ENCODE measurements at regions not wholly inside any gene's neighbourhood (a gene's known extent, or its start where the extent isn't known, plus 50 kb on each side); places are given as distances from the start of the nearest gene placed in this dataset.

DNA sequence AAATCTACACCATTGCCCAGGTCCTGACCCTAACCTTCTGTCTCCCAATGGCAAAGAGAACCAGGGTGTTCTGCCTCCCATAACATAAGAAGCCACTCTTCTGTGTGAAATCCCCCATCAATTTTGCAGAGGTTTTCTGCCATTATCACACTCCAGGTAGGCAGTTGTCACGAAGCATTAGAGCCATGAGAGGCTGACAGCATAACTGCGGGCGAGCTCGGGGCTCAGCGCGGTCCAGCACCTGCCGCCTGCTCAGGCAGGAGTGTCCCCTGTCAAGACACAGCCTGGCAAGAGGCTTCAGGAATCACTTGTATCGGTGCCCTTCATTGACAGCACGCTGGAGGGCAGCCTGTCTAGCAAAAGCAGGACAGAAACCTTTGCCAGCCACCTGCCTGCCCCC, 251.2 kb downstream of the SATB2 start:
- WGBS (ENCODE audit: low lambda C conversion rate) = 25% methylated on average over 6 of the region's 9 CpGs
- CTCF ChIA-PET = no interaction called here

More for the DNA sequence above, 251.2 kb downstream of the SATB2 start:
- Histone ChIP-seq H3K27ac (ENCODE audit: low read depth in 2 of 2, low read length in 1 of 2) (no peak overlapping the region), H4K20me1 (ENCODE audit: insufficient read depth) (no peaks in the 10 kb centered on the region), H3F3A (replicated peaks; ENCODE audit: insufficient read depth) (no peaks in the 10 kb centered on the region), H3K79me2 (ENCODE audit: insufficient read depth) (no peaks in the 10 kb centered on the region), H3K9me3 (no peaks in the 10 kb centered on the region), H3K9me2 (no peaks in the 10 kb centered on the region), H2AFZ (ENCODE audit: low read depth) (no peak overlapping the region), H3K4me1 (ENCODE audit: control insufficient read depth in 1 of 2, insufficient read depth in 2 of 2, low read depth in 1 of 2, low read length in 1 of 2) (no peaks in the 10 kb centered on the region), H3K4me2 (no peak overlapping the region), H3K9ac (no peak overlapping the region), H3K36me3 (replicated peaks in 1 of 2; ENCODE audit: control insufficient read depth in 1 of 2, insufficient read depth in 2 of 2, low read length in 1 of 2) (no peaks in the 10 kb centered on the region), H3K27me3 (ENCODE audit: insufficient read depth) (no peaks in the 10 kb centered on the region), H3K4me3 (ENCODE audit: low read depth in 2 of 2, low read length in 1 of 2) (no peak overlapping the region)
- POLR2A ChIA-PET = no interaction called here
- TF ChIP-seq FOSL2 (IDR thresholded peaks at IDR 0.05; ENCODE audit: borderline replicate concordance, low read depth) (no peak), JUND (IDR thresholded peaks at IDR 0.05) (no peak), SIN3A (IDR thresholded peaks at IDR 0.05; ENCODE audit: borderline replicate concordance, low read depth, low read length) (no peak), TEAD4 (IDR thresholded peaks at IDR 0.05; ENCODE audit: borderline replicate concordance, insufficient read depth) (no peak), EZH2phosphoT487 (IDR thresholded peaks at IDR 0.05; ENCODE audit: borderline replicate concordance, low read depth) (no peak), POLR2AphosphoS5 (IDR thresholded peaks at IDR 0.05; ENCODE audit: low read depth, low read length) (no peak), FOXM1 (IDR thresholded peaks at IDR 0.05; ENCODE audit: low read depth) (no peak), RFX5 (IDR thresholded peaks at IDR 0.05; ENCODE audit: low read length) (no peak), REST (IDR thresholded peaks at IDR 0.05; ENCODE audit: low read depth, low read length) (no peak), ELF1 (IDR thresholded peaks at IDR 0.05) (no peak), NRF1 (IDR thresholded peaks at IDR 0.05; ENCODE audit: low read depth, low read length) (no peak), RCOR1 (IDR thresholded peaks at IDR 0.05; ENCODE audit: low read length) (no peak)
- TF ChIP-seq, protein P1, sequence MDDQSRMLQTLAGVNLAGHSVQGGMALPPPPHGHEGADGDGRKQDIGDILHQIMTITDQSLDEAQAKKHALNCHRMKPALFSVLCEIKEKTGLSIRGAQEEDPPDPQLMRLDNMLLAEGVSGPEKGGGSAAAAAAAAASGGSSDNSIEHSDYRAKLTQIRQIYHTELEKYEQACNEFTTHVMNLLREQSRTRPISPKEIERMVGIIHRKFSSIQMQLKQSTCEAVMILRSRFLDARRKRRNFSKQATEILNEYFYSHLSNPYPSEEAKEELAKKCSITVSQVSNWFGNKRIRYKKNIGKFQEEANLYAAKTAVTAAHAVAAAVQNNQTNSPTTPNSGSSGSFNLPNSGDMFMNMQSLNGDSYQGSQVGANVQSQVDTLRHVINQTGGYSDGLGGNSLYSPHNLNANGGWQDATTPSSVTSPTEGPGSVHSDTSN (IDR thresholded peaks at IDR 0.05) = no peak
- TF ChIP-seq, protein P2, sequence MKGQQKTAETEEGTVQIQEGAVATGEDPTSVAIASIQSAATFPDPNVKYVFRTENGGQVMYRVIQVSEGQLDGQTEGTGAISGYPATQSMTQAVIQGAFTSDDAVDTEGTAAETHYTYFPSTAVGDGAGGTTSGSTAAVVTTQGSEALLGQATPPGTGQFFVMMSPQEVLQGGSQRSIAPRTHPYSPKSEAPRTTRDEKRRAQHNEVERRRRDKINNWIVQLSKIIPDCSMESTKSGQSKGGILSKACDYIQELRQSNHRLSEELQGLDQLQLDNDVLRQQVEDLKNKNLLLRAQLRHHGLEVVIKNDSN (IDR thresholded peaks at IDR 0.05; ENCODE audit: borderline replicate concordance, low read depth) = no peak
- no peak for DNase-seq
